GM19468 (cell line): ENCODE measurements at regions not wholly inside any gene's neighbourhood (a gene's known extent, or its start where the extent isn't known, plus 50 kb on each side); places are given as distances from the start of the nearest gene placed in this dataset.

Experiments used
- ATAC-seq: cut with Tn5 transposase; IDR thresholded peaks from one replicate; pipeline ENCODE4 v1.9.1; 2021; ENCODE audit warnings: mild to moderate bottlenecking, moderate library complexity, moderate number of reproducible peaks; ENCODE audit not compliant: unreplicated experiment; ENCODE audit errors: extremely low read depth

GRCh38 chr6:113103634-113104361 lies 753.3 kb upstream of the MARCKS start:
- no peak for ATAC-seq

- no peak for ATAC-seq
Measured at GRCh38 chr6:113104541-113104940, 752.6 kb upstream of the MARCKS start.

GRCh38 chr6:113104951-113105350 lies 752.2 kb upstream of the MARCKS start:
- no peak for ATAC-seq

- no peak for ATAC-seq
Measured at GRCh38 chr6:113110211-113110610, 746.9 kb upstream of the MARCKS start.

- no peak for ATAC-seq
Measured at GRCh38 chr6:113111550-113111949, 745.6 kb upstream of the MARCKS start.

GRCh38 chr6:113112086-113112485 lies 745.1 kb upstream of the MARCKS start:
- no peak for ATAC-seq

- no peak for ATAC-seq
Measured at GRCh38 chr6:113115196-113115595, 741.9 kb upstream of the MARCKS start.

GRCh38 chr6:113120224-113120581 lies 736.9 kb upstream of the MARCKS start:
- no peak for ATAC-seq

- ATAC-seq: no peak
Measured at GRCh38 chr6:113120582-113121285, 736.4 kb upstream of the MARCKS start.

GRCh38 chr6:113121571-113121970 lies 735.6 kb upstream of the MARCKS start:
- ATAC-seq: no peak

- ATAC-seq: no peak
Measured at GRCh38 chr6:113122060-113122459, 735.1 kb upstream of the MARCKS start.

- no peak for ATAC-seq
Measured at GRCh38 chr6:113125626-113126025, 731.5 kb upstream of the MARCKS start.

- ATAC-seq: no peak
Measured at GRCh38 chr6:113127786-113128419, 729.2 kb upstream of the MARCKS start.

GRCh38 chr6:113128661-113129060 lies 728.5 kb upstream of the MARCKS start:
- ATAC-seq: no peak

- ATAC-seq: no peak
Measured at GRCh38 chr6:113129991-113130390, 727.2 kb upstream of the MARCKS start.

- ATAC-seq: no peak
Measured at GRCh38 chr6:113137426-113137825, 719.7 kb upstream of the MARCKS start.

- no peak for ATAC-seq
Measured at GRCh38 chr6:113140721-113141120, 716.4 kb upstream of the MARCKS start.

- ATAC-seq: no peak
Measured at GRCh38 chr6:113141901-113142300, 715.2 kb upstream of the MARCKS start.

GRCh38 chr6:113142671-113143174 lies 714.4 kb upstream of the MARCKS start:
- ATAC-seq: no peak

- no peak for ATAC-seq
Measured at GRCh38 chr6:113143206-113143605, 713.9 kb upstream of the MARCKS start.

GRCh38 chr6:113144117-113144516 lies 713.0 kb upstream of the MARCKS start:
- ATAC-seq: no peak
